ENCODE measurements at regions not wholly inside any gene's neighbourhood (a gene's known extent, or its start where the extent isn't known, plus 50 kb on each side); places are given as distances from the start of the nearest gene placed in this dataset.
"Not testable (repeated sequence)": the region's sequence is repeated elsewhere in the genome, so short reads cannot be mapped to it uniquely, and the experiment has no call there.

GRCh38 chr10:129063212-129063611, 403.8 kb upstream of the MGMT start:
- no peak for DNase-seq (ENCODE audit: low read depth in 2 of 2)

- no peak for DNase-seq (ENCODE audit: low read depth in 2 of 2)
These were observed 403.2 kb upstream of the MGMT start for GRCh38 chr10:129063877-129064276.

GRCh38 chr10:129066529-129066928, 400.5 kb upstream of the MGMT start:
- not testable (repeated sequence) for DNase-seq (ENCODE audit: low read depth in 2 of 2)

- DNase-seq (ENCODE audit: low read depth in 2 of 2): not testable (repeated sequence)
These were observed 395.6 kb upstream of the MGMT start for GRCh38 chr10:129071411-129071810.

- no peak for DNase-seq (ENCODE audit: low read depth in 2 of 2)
These were observed 392.1 kb upstream of the MGMT start for GRCh38 chr10:129074939-129075338.

GRCh38 chr10:129075508-129075907, 391.5 kb upstream of the MGMT start:
- DNase-seq (ENCODE audit: low read depth in 2 of 2): no peak

GRCh38 chr10:129075927-129076326, 391.1 kb upstream of the MGMT start:
- no peak for DNase-seq (ENCODE audit: low read depth in 2 of 2)

- no peak for DNase-seq (ENCODE audit: low read depth in 2 of 2)
These were observed 388.7 kb upstream of the MGMT start for GRCh38 chr10:129078346-129078745.

GRCh38 chr10:129078746-129079145, 388.3 kb upstream of the MGMT start:
- DNase-seq (ENCODE audit: low read depth in 2 of 2): no peak

- no peak for DNase-seq (ENCODE audit: low read depth in 2 of 2)
These were observed 387.3 kb upstream of the MGMT start for GRCh38 chr10:129079705-129080104.

- no peak for DNase-seq (ENCODE audit: low read depth in 2 of 2)
These were observed 381.2 kb upstream of the MGMT start for GRCh38 chr10:129085811-129086210.

GRCh38 chr10:129089341-129089740, 377.7 kb upstream of the MGMT start:
- no peak for DNase-seq (ENCODE audit: low read depth in 2 of 2)

GRCh38 chr10:129090165-129090564, 376.9 kb upstream of the MGMT start:
- DNase-seq (ENCODE audit: low read depth in 2 of 2): no peak

- DNase-seq (ENCODE audit: low read depth in 2 of 2): no peak
These were observed 376.2 kb upstream of the MGMT start for GRCh38 chr10:129090618-129091366.

GRCh38 chr10:129093641-129094040, 373.4 kb upstream of the MGMT start:
- DNase-seq (ENCODE audit: low read depth in 2 of 2): no peak

- no peak for DNase-seq (ENCODE audit: low read depth in 2 of 2)
These were observed 372.8 kb upstream of the MGMT start for GRCh38 chr10:129094233-129094632.

- DNase-seq (ENCODE audit: low read depth in 2 of 2): no peak
These were observed 372.2 kb upstream of the MGMT start for GRCh38 chr10:129094861-129095260.

GRCh38 chr10:129095680-129096064, 371.4 kb upstream of the MGMT start:
- no peak for DNase-seq (ENCODE audit: low read depth in 2 of 2)

- no peak for DNase-seq (ENCODE audit: low read depth in 2 of 2)
These were observed 370.7 kb upstream of the MGMT start for GRCh38 chr10:129096065-129096984.

- DNase-seq (ENCODE audit: low read depth in 2 of 2): no peak
These were observed 369.2 kb upstream of the MGMT start for GRCh38 chr10:129097776-129098330.

GRCh38 chr10:129098517-129098916, 368.5 kb upstream of the MGMT start:
- DNase-seq (ENCODE audit: low read depth in 2 of 2): no peak

GRCh38 chr10:129099486-129099885, 367.6 kb upstream of the MGMT start:
- no peak for DNase-seq (ENCODE audit: low read depth in 2 of 2)

- DNase-seq (ENCODE audit: low read depth in 2 of 2): no peak
These were observed 367.0 kb upstream of the MGMT start for GRCh38 chr10:129099992-129100391.
